Endodermal cell (in vitro differentiated cells): ENCODE measurements at regions not wholly inside any gene's neighbourhood (a gene's known extent, or its start where the extent isn't known, plus 50 kb on each side); places are given as distances from the start of the nearest gene placed in this dataset.

ENCODE experiments used
- DNase-seq: peaks from one replicate; pipeline ENCODE4 v3.0.0-alpha.2; 2017
- H3K27ac ChIP-seq: 2 replicates; pipeline ENCODE4 v1.5.1; 2013; ENCODE audit warnings: mild to moderate bottlenecking, low read depth, low read length, moderate library complexity
- H3K27me3 ChIP-seq: 2 replicates; pipeline ENCODE4 v1.6.1; 2013; ENCODE audit warnings: mild to moderate bottlenecking, low read length, moderate library complexity; ENCODE audit not compliant: insufficient read depth, control insufficient read depth, poor library complexity, severe bottlenecking
- H3K36me3 ChIP-seq: 2 replicates; pipeline ENCODE4 v1.7.0; 2013; ENCODE audit warnings: mild to moderate bottlenecking, low read length, moderate library complexity; ENCODE audit not compliant: control insufficient read depth, insufficient read depth
- H3K4me1 ChIP-seq: one replicate; pipeline ENCODE4 v1.7.0; 2013; ENCODE audit warnings: low read length; ENCODE audit not compliant: control insufficient read depth, insufficient read depth
- H3K4me3 ChIP-seq: 2 replicates; pipeline ENCODE4 v1.5.1; 2013; ENCODE audit warnings: mild to moderate bottlenecking, low read length, moderate library complexity
- H3K9ac ChIP-seq: 2 replicates; pipeline ENCODE4 v1.6.1; 2013; ENCODE audit warnings: mild to moderate bottlenecking, low read length, moderate library complexity; ENCODE audit not compliant: poor library complexity, severe bottlenecking; ENCODE audit errors: extremely low read depth
- H3K9me3 ChIP-seq: 2 replicates; pipeline ENCODE4 v1.6.1; 2013; ENCODE audit warnings: mild to moderate bottlenecking, low read length, moderate library complexity; ENCODE audit not compliant: control insufficient read depth
- H3K27ac Mint-ChIP-seq: 2 replicates; pipeline ENCODE4 v1.8.0; 2020; ENCODE audit warnings: mixed read lengths
- H3K27me3 Mint-ChIP-seq: 2 replicates; pipeline ENCODE4 v1.8.0; 2021; ENCODE audit warnings: mild to moderate bottlenecking, mixed read lengths; ENCODE audit not compliant: insufficient read depth
- H3K36me3 Mint-ChIP-seq: 2 replicates; pipeline ENCODE4 v1.8.0; 2020; ENCODE audit warnings: low read depth, mixed read lengths
- H3K4me1 Mint-ChIP-seq: 2 replicates; pipeline ENCODE4 v1.8.0; 2020; ENCODE audit warnings: mixed read lengths
- H3K4me3 Mint-ChIP-seq: 2 replicates; pipeline ENCODE4 v1.8.0; 2020; ENCODE audit warnings: mild to moderate bottlenecking, moderate library complexity, mixed read lengths
- H3K9me3 Mint-ChIP-seq: 2 replicates; pipeline ENCODE4 v1.8.0; 2020; ENCODE audit warnings: mild to moderate bottlenecking, mixed read lengths
- WGBS, 2 experiments: methylation state at CpG; one replicate each; pipeline versions ENCODE4 v1.1.5 to v1.1.7; 2013; ENCODE audit warnings: missing lambda C conversion rate in 2 of 2, mixed read lengths in 1 of 2; ENCODE audit not compliant: insufficient coverage in 1 of 2, insufficient read length in 1 of 2; 5-methylcytosine and 5-hydroxymethylcytosine counted together
- TF ChIP-seq, protein P1 (sequence below): fragments of 200-600 bp; sonication (generic); conservative IDR thresholded peaks from 2 replicates; pipeline ENCODE4 v1.5.0; 2021; ENCODE audit warnings: antibody characterized with exemption, mild to moderate bottlenecking

- no peaks in the 10 kb centered on the region for H3K36me3 ChIP-seq
- Mint-ChIP-seq H3K4me1 (peaks cover 6% of the 10 kb centered on the region), H3K9me3 (no peaks in the 10 kb centered on the region), H3K27me3 (peaks cover 29% of the 10 kb centered on the region), H3K36me3 (no peaks in the 10 kb centered on the region), H3K27ac (no peak overlapping the region), H3K4me3 (no peak overlapping the region)
- no peaks in the 10 kb centered on the region for H3K4me1 ChIP-seq
- peaks cover 20% of the 10 kb centered on the region for H3K27me3 ChIP-seq
- no peaks in the 10 kb centered on the region for H3K9me3 ChIP-seq
- no peak for DNase-seq
- H3K9ac ChIP-seq, result no peak overlapping the region
- WGBS, 2 experiments, result 86 to 87% methylated on average over 3 of the region's 3 CpGs
- no peak overlapping the region for H3K4me3 ChIP-seq
- TF ChIP-seq, protein P1, sequence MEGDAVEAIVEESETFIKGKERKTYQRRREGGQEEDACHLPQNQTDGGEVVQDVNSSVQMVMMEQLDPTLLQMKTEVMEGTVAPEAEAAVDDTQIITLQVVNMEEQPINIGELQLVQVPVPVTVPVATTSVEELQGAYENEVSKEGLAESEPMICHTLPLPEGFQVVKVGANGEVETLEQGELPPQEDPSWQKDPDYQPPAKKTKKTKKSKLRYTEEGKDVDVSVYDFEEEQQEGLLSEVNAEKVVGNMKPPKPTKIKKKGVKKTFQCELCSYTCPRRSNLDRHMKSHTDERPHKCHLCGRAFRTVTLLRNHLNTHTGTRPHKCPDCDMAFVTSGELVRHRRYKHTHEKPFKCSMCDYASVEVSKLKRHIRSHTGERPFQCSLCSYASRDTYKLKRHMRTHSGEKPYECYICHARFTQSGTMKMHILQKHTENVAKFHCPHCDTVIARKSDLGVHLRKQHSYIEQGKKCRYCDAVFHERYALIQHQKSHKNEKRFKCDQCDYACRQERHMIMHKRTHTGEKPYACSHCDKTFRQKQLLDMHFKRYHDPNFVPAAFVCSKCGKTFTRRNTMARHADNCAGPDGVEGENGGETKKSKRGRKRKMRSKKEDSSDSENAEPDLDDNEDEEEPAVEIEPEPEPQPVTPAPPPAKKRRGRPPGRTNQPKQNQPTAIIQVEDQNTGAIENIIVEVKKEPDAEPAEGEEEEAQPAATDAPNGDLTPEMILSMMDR, result no peak
- no peak overlapping the region for H3K27ac ChIP-seq
Measured at GRCh38 chr17:33352526-33352925, 59.4 kb upstream of the ASIC2 start.

DNA sequence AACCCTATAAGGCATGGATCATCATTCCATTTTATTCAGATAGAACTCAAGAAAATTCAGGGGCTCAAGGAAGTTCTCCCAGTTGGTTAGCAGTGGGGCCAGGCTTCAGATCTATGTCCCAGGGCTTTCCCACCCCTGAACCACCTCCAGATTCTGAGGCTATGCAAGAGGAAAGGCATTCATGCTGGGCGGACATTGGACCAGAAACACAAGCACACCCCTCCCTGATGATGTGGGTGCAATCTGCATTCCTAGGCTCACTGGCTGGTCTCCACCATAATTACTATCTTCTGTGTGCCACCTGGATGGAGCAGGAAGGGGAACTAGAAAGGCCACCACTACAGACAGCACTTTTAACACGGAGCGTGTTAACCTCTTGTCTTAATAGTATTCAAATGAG lies 63.2 kb upstream of the ASIC2 start:
- WGBS, 2 experiments, result 93 to 94% methylated on average over 2 to 3 of the region's 3 CpGs
- no peak overlapping the region for H3K4me3 Mint-ChIP-seq

GRCh38 chr17:33363475-33363874 lies 70.4 kb upstream of the ASIC2 start:
- Histone ChIP-seq H3K36me3 (no peaks in the 10 kb centered on the region), H3K4me3 (no peak overlapping the region), H3K27ac (no peak overlapping the region), H3K4me1 (peaks cover 11% of the 10 kb centered on the region), H3K9me3 (no peaks in the 10 kb centered on the region), H3K9ac (no peak overlapping the region), H3K27me3 (no peaks in the 10 kb centered on the region)
- Mint-ChIP-seq H3K4me1 (peaks cover 23% of the 10 kb centered on the region), H3K36me3 (no peaks in the 10 kb centered on the region), H3K9me3 (no peaks in the 10 kb centered on the region), H3K27ac (no peak overlapping the region), H3K4me3 (no peak overlapping the region), H3K27me3 (peaks cover 11% of the 10 kb centered on the region)
- WGBS, 2 experiments, result 92 to 100% methylated on average over 2 to 6 of the region's 6 CpGs
- TF ChIP-seq, protein P1, result no peak
- DNase-seq, result no peak

More for the DNA sequence above, 63.2 kb upstream of the ASIC2 start:
- H3K27me3 ChIP-seq, result peaks cover 18% of the 10 kb centered on the region
- Mint-ChIP-seq H3K36me3 (no peaks in the 10 kb centered on the region), H3K9me3 (no peaks in the 10 kb centered on the region), H3K27ac (no peak overlapping the region), H3K4me1 (peaks cover 8% of the 10 kb centered on the region), H3K27me3 (peaks cover 37% of the 10 kb centered on the region)
- no peaks in the 10 kb centered on the region for H3K36me3 ChIP-seq
- TF ChIP-seq, protein P1, result no peak
- no peak overlapping the region for H3K9ac ChIP-seq
- H3K27ac ChIP-seq, result no peak overlapping the region
- no peak for DNase-seq
- no peak overlapping the region for H3K4me3 ChIP-seq
- H3K9me3 ChIP-seq, result no peaks in the 10 kb centered on the region
- peaks cover 7% of the 10 kb centered on the region for H3K4me1 ChIP-seq
